NCI-H1092 treated with DMSO at 0.1 percent for 48 hours (cell line): ENCODE measurements at regions not wholly inside any gene's neighbourhood (a gene's known extent, or its start where the extent isn't known, plus 50 kb on each side); places are given as distances from the start of the nearest gene placed in this dataset.
"Not testable (repeated sequence)": the region's sequence is repeated elsewhere in the genome, so short reads cannot be mapped to it uniquely, and the experiment has no call there.

Source experiments
- DNase-seq: peaks from one replicate; lab custom pipeline; 2025; lab: John Stamatoyannopoulos, UW

- DNase-seq, result no peak
Observed at GRCh38 chr13:79870766-79871165, 389.8 kb downstream of the NDFIP2 start.

DNA sequence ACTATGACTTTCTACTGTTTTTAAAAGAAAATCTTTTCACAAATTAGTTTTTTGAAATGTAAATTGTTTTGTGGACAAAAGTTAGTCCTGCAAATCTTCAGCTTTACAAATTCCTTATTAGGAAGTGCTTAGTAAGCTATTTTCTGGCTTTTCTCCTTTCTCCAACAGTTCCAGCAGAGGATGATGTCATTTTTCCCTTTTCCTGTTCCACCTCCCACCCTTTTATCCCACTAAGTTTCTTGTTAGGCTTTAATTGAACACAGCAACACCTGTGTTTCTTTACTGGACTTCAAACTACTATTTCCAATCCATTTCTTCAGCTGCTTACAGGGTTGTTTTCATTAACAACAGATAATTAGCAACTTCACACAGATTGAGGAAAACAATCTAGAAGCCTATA is 389.2 kb downstream of the NDFIP2 start:
- DNase-seq, result no peak

DNA sequence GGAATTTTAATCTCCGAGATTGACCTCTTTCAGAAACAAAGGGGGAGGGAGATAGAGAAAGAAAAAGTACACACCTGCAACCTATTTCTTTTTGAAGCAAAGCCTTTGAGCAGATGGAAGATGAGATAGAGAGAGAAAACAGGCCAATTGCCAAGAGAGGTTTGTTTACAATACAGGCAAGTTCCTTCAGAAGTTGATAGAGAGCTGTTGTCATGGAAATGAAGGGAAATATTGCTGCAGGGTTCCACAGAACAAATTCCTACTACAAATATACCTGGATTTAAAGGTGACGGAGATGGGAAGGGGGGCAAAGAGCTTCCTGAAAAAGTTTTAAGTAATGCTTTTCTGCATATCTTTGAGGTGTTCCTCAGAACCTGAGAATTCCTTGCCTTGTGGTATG is 388.4 kb downstream of the NDFIP2 start:
- DNase-seq, result no peak

GRCh38 chr13:79867254-79867653 is 386.3 kb downstream of the NDFIP2 start:
- DNase-seq, result no peak

DNA sequence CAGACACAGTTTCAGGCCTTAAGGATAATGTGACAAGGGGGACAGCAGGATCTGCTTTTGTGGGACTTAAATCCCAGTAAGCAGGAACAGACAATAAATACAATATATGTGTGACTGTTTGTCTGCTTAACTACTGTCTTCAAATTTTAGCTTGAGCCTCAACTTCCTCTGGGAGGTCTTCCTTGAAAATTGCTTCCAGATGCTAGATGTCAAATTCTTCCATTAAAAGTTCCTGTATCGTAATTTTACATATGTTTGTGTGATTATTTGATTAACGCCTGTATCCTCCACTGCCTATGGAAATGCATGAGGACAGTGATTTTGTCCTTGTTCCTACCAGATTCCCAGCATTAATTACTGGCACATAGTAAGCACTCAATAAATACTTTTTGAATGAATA is 385.5 kb downstream of the NDFIP2 start:
- no peak for DNase-seq

- no peak for DNase-seq
Observed at GRCh38 chr13:79862515-79862914, 381.6 kb downstream of the NDFIP2 start.

- DNase-seq, result no peak
Observed at GRCh38 chr13:79861731-79862130, 380.8 kb downstream of the NDFIP2 start.

DNA sequence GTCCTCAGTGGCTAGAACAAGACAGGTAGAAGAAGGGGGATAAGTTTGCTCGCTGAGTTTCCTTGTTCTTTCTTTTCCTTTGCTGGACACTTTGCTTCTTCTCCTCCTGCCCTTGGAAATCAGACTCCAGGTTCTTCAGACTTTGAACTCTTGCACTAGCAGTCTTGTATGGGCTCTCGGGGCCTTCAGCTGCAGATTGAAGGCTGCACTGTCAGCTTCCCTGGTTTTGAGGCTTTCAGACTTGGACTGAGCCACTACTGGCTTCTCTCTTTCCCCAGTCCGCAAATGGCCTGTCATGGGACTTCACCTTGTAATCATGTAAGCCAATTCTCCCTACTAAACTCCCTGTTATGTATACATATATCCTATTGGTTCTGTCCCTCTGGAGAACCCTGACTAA is 379.8 kb downstream of the NDFIP2 start:
- no peak for DNase-seq

- no peak for DNase-seq
Observed at GRCh38 chr13:79859756-79860155, 378.8 kb downstream of the NDFIP2 start.

DNA sequence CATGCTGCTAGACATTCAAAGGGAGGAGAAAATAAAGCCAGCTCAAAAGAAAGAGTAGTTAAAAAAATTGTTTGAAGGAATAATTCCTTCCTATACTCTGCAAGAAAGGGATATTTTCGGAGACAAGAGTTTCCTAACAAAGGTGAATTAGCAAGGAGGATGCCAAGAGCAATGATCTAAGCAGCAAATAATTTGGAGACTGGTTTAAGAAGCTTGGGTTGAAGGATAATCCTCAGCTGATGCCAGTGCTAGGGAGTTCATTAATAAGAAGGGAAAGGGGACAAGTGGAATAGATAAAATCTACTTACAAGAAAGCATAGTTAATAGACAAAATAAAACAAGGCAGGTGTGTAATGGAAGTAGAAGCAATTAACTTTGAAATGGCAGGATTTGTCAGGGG is 372.3 kb downstream of the NDFIP2 start:
- DNase-seq, result no peak

GRCh38 chr13:79851318-79851717 is 370.4 kb downstream of the NDFIP2 start:
- no peak for DNase-seq

GRCh38 chr13:79847882-79848592 is 367.1 kb downstream of the NDFIP2 start:
- no peak for DNase-seq

- peak; percentile 64 for DNase-seq
Observed at GRCh38 chr13:79846386-79846785, 365.4 kb downstream of the NDFIP2 start.

GRCh38 chr13:79837741-79838450 is 356.9 kb downstream of the NDFIP2 start:
- DNase-seq, result no peak

DNA sequence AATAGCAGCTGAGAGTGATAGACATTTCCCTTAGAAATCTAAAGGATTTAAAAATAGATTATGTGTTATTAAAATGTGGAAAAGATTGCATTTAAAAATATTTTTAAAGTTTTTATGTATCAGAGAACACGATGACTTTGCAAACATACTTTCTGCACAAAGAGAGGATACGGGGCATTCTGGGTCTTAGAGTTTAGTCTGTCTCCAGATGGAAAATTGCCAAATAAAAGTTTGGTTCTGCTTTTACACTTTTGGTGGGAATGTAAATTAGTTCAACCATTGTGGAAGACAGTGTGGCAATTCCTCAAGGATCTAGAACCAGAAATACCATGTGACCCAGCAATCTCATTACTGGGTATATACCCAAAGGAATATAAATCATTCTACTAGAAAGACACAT is 355.2 kb downstream of the NDFIP2 start:
- not testable (repeated sequence) for DNase-seq

DNA sequence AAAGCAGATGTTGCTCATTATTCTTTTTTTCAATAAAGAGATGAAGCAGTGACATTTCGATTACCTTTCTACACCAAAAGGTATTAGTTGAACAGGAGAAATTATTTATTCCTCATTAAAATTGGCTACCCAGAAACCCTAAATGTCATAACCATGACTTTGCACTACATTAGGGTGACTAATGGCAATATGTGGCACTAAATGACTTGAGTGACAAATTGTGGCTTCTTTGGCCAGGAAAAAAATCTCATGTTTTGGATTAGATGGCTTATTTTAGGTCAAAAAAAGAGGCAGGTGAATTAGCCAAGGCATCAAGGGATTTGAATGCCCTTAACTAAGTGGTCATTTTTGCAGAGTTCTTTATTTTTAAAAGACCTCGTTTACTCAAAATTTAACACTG is 353.9 kb downstream of the NDFIP2 start:
- no peak for DNase-seq

DNA sequence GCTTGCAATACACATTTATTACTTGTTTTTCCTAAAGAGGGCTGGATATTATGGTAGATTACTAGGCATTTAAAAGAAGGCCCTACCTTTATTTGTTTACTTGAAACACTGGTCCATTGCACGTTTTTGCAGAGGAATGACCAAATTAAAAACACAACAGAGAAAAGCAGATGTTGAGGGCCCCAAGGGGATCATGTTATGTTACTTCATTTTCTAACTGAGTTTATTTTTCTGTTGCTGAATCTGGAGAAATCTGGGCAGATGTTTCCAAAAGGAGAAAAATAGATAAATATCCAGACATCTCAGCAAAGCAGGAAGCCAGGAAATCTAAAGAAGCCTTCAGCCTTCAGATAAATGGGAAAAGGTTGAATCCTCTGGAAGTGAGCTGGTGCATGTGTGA is 353.0 kb downstream of the NDFIP2 start:
- DNase-seq, result no peak

DNA sequence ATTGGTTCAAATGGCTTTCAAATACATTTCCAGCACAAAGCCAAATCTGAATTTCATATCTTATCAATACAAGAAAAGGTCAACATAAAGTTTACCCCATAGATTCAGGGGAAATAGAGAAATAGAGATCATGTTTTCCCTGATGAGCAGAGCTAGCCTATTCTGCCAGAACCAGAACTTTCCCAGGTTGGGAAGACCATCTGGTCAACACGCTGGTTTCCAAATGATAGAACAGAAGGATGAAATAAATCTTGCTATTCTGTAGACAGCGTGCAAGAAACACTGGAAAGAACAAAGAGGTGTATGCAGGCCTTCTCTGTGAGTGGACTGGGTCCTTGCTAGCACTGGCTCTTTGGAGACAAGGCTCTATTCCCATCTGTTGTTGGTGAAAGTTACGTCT is 350.6 kb downstream of the NDFIP2 start:
- DNase-seq, result no peak

DNA sequence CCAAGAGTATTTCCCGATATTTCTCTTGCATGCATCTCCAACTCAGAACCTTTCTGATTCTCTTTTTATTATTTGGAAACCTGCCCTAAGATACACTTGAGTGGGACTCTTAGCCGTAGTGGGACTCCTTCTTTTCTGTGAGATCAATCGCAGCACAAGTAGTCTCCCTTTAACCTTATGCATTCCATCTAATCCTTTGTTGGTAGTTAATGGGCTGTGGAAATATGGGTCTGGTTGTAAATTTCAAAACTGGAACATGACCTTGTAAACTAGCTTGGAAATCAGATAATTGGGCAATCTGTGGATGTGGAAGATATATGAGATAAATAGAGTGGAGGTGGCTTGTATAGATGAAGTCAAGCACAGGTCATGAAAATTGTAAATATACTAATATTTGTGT is 350.0 kb downstream of the NDFIP2 start:
- no peak for DNase-seq

DNA sequence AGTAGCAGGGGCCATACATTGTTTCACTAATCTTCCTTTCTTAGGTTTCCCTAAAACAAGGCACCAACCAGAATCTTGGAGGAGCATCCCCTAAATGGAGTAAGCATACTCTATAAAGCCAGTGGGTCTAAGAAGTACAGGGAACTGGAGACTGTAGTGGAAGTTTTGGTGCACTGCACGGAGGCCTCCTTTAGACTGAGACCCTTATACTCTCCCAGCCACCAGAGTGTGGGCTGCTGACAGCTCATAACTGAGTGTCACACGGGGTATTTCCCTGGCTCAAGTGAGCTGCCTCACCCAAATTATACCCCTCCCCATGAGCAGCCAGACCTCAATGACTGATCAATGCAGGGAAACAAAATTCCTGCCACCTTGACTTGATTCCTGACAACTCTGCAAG is 349.5 kb downstream of the NDFIP2 start:
- DNase-seq, result no peak

- no peak for DNase-seq
Observed at GRCh38 chr13:79829880-79830279, 348.9 kb downstream of the NDFIP2 start.

GRCh38 chr13:79825959-79826358 is 345.0 kb downstream of the NDFIP2 start:
- no peak for DNase-seq

GRCh38 chr13:79815041-79815440 is 334.1 kb downstream of the NDFIP2 start:
- no peak for DNase-seq
